Stimulated activated CD4-positive, alpha-beta T cell treated with anti-CD3 and anti-CD28 coated beads, Interleukin-2, amount 100 ng/mL, for 24 hours (primary cell): ENCODE measurements at regions not wholly inside any gene's neighbourhood (a gene's known extent, or its start where the extent isn't known, plus 50 kb on each side); places are given as distances from the start of the nearest gene placed in this dataset.
"Not testable (repeated sequence)": the region's sequence is repeated elsewhere in the genome, so short reads cannot be mapped to it uniquely, and the experiment has no call there.

Source experiments
- DNase-seq, 2 donors: peaks; one replicate each; pipeline ENCODE4 v3.0.0-alpha.2; 2020

DNA sequence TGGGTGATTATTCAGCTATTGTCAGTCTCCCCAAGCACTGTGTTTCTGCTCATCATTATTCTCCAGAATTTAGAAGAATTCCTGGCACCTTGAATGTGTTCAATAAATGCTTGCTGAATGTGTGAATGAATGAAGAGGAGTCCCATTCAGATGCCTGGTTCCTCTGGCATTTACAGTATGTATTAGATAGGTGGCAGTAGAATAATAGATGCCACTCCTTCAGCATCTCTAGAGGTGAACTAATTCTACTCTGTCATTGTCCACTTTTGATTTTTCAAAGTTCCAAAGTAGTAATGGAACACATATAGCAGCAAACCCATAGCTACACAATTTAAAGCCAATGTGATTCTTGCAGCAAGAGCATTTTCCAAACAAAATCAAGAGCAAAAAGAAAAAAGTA lies 118.9 kb upstream of the CEP162 start:
- DNase-seq, result no peak

DNA sequence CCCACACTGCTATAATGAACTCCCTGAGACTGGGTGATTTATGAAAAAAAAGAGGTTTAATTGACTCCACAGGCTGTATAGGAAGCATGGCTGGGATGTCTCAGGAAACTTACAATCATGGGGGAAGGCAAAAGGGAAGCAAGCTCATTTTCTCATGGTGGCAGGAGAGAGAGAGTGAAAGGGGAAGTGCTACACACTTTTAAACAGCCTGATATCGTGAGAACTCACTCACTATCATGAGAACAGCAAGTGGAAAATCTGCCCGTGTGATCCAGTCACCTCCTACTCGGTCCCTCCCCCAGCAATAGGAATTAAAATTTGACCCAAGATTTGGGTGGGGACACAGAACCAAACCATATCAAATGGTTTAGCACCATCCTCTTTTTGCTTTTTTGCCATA lies 116.6 kb upstream of the CEP162 start:
- no peak for DNase-seq

DNA sequence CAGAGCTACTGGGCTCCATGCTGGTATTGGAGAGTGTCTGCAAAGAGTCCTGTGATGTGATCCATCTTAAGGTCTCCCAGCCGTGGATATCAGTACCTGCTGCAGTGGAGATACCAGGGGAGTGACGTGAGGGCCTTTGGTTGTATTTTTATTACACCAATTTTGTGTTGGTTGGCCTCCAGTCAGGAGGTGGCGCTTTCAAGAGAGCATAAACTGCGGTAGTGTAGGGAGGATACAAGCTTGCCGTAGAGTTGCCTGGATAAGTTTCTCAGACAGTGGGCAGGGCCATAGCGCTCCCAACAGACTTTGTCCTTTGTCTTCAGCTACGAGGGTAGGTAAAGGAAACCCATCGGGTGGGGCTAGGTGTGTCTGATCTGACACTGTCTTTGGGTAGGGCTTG lies 113.0 kb upstream of the CEP162 start:
- DNase-seq, result no peak

DNA sequence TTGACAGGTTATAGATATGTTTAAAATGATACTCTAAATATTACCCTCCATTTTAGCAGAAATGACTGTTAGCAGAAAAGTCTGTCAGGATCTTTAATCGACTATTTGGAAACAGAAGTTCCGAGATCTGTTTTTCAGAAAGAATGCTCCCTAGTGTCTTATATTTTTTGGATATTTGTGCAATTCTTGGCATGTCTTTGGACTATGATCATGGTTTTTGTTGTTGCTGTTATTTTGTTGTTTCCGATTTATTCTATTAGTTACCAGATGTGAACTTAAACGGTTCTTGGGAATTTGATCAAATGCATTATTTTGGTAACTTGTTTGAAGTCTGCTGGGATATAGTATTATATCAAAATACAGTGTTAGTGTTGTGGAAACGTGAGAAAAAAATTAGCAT lies 106.4 kb upstream of the CEP162 start:
- DNase-seq, result no peak

DNA sequence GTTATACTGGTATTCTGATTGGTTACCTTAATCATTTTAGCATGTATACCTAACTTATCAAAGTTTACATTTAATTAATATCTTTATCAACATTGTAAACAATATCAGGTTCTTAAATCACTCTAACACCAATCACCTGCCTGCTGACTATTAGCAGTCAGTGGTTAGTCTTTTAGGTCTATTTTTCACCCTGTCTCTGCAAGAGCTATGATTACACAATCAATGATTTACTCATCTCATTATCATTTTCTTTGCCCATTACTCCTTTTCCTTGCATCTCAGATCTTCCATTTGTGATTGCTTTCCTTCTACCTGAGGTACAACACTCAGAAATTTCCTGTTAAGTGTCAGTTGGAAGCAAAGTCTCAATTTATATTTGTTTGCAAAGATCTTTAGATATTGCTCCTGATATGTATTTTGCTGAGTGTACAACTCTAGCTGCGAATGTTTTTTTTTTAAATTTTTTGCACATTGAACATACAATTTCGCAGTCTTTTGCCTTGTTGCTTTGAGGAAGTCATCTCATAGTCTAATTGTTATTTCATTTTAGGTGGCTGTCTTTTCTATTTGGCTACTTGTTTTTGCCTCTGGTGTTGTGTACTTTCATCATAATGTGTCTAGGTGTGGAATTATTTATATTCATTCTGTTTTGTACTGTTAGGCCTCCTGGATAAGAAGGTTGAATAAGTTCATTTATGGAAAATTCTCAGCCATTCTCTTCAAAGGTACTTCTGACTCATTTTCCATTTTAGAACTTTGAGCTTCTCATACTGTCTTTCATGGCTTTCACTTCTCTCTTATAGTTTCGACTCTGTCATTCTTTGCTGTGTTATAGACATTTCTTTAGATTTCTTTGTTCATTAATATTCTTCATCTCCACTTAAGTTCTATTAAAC lies 104.9 kb upstream of the CEP162 start:
- no peak for DNase-seq

DNA sequence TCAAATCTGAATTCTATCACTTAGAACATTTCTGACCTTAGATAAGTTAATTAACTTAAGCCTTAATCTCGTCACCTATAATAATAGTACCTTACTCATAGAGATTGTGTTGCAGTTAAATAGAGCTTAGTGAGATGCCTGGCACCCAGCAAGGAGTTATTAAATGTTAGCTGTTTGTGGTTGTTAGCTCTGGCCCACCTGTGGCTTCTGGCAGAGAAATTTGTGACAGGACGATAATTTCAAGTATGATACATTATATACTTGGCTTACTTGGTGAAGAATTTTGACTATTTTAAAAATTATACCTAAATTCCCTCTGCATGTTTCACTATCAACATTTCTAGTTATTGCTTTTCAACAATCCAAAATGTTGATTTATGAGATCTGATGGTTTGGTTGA lies 102.9 kb upstream of the CEP162 start:
- no peak for DNase-seq

DNA sequence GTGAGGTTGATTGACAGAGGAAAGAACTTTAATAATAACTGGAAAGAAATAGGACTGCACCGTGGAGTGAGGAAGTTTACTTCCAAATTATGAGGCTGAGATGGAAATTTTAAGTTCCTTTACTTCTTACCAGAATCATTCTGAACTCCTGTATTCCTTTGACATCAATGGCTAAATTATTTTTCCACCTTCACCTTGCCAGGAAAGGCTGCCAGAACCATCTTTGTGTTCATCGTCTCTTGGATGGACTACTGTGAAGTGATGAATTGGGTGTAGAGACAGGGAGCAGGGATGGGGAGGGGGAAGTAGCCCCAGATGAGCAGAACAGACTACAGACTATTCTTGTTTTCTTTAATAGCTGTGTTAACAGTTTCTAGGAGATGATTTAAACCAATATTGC lies 102.1 kb upstream of the CEP162 start:
- no peak for DNase-seq

DNA sequence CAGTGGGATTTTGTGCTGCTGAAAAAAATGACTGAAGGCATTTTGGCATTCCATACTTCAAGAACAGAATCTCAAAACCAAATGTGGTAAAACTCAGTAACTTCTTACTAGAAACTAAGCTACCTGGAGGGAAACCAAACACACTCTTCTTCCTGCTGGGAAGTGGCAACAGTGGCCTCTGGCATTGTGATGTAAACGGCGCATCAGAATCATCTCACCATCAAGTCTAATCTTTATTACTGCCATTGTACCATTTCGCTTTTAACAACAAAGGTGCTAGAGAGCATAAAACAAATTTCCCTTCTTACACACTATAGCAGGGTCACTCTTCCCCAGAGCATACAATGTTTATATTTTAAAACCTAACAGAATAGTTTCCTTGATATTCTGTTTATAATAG lies 101.6 kb upstream of the CEP162 start:
- no peak for DNase-seq

DNA sequence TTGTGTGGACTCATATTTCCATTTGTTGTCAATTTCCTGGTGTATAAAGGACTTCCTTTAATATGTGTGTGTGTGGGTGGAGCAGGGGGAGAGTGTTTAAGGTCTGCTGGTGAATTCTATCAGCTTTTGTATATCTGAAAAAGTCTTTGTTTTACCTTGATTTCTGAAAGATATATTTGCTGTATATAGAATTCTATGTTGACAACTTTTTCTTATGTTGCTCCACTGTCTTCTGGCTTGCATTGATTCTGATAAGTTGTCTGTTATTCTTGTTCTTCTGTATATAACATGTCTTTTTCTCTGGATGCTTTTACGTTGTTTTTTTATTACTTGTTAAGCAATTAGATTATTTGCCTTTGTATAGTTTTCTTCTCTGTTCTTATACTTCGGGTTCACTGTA lies 90.0 kb upstream of the CEP162 start:
- no peak for DNase-seq

DNA sequence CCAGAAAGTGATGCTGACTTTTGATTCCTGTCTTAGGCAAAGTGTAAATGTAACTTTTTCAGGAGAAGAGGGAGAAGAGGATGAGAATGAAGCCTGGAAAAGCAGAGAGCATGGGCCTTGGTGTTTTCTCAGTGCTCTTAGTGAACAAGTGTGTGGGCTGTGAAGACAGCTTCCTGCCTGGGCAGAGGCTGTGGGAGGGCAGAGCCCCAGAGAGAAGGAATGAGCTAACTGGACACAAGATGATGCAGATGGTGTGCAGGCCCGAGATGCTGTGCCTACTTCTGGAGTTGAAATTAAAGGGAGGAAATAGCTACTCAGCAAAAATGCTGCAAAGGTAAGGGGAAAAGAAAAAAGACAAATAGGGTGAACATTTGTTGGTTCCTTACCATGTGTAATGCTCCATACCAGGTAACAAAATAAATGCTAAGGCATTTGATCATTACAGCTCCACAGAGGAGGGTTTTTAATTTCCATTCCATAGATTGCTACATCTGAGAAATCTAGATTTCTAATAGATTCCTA lies 87.0 kb upstream of the CEP162 start:
- DNase-seq, result no peak

DNA sequence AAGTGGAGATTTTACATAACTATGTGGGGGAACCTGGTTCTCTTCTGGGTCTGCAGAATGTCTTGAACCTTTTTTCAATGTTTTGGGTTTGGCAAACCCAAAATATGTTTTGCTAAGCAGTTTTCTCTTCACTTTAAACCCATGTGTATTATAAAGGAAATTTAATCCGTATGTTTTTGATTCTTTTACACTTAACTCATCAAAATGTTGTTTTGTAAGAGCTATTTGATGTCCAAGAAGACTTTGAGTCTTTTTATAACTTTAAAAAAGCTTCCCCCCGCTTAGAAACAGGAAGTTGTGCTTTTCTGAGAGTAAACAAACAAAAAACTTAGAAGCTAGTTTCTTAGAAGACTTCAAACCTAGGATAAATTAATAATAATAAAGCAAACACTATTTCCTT lies 81.9 kb upstream of the CEP162 start:
- DNase-seq, result no peak

DNA sequence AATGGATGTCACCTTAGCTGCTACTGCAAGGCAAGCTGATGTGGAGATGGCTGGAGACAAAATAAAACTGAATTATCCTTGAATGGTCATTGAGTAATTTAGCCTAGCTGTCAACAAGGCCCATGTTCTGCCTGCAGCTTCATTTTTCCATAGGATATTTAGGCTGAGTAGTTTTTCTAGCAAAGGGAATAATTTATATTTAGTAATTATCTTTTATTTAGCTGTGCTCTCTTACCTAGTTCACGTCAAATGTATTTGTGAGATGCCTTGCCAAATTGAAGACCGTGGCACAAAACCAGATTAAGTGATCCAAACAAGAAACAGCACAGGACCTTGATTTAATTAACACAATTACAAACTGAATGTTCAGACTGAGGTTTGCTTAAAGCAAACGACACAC lies 77.4 kb upstream of the CEP162 start:
- DNase-seq, result no peak

DNA sequence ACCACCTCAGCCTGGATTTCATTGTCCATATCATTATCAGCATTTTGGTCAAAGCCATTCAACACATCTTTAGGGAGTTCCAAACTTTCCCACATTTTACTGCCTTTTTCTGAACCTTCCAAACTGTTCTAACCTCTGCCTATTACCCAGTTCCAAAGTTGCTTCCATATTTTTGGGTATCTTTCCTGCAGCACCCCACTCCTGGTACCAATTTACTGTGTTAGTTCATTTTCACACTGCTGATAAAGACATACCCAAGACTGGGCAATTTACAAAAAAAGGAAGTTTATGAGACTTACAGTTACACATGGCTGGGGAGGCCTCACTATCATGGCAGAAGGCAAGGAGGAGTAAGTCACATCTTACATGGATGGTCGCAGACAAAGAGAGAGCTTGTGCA lies 63.6 kb upstream of the CEP162 start:
- DNase-seq, result not testable (repeated sequence)

DNA sequence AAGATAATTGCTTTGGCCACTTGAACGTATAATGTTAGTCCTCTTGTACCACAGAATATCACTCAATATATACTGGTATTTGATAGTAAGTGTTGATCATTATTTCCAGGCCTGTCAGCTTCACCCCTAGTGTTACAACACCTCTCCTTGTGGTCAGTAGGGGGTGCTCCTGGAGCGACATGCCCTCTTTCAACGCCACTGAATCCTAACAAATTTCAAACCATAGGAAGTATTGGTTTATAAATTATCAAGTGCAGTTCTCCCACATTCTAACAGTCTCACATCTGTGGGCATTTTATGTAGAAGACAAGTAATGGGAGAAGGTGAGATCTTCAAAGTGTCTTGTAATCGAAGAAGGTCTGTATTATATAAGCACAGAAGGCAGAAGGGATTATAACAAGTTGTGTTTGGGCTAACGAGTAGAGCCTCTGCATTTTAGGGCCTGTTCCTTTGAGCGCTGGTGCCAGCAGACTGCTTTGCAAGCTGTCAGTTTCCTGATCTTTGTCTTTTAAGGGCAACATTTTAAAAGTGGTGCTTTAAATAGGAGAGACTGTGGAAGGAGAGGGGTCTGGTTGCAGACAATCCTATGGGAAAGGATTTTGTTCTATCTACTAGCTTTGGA lies 57.1 kb upstream of the CEP162 start:
- DNase-seq, result no peak

DNA sequence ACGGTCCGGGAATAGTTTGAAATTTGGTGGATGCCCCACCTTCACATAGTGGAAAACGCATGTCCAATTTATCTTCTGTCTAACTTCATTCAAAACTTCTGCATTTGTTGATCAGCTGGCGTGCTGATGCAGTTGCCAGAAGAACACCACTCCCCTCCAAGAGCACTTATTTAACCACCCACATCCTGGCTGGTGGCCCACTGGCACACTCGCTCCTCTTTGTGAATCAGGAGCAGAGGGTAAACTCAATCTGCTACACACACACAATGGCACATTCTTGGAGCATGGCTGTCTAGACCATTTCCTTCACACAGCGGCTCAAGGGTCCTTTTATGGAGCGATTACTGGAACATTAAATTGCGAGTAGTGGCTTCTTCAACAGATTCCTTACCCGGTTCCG lies 55.1 kb upstream of the CEP162 start:
- DNase-seq, result no peak

DNA sequence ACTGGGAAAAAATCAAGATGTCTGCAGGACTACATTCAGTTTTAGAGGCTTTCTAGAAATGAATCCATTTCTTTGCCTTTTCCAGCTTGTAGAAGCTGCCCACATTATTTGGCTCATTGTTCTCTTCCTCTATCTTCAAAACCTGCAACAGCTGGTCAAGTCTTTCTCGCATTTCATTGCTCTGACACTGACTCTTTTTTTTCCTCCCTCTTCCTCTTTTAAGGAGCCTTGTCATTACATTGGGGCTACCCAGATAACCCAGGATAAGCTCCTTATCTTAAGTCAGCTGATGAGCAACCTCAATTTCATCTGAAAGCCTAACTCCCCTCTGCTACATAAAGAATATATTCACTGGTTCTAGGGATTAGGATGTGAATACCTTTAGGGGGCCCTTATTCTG lies 53.2 kb upstream of the CEP162 start:
- no peak for DNase-seq

DNA sequence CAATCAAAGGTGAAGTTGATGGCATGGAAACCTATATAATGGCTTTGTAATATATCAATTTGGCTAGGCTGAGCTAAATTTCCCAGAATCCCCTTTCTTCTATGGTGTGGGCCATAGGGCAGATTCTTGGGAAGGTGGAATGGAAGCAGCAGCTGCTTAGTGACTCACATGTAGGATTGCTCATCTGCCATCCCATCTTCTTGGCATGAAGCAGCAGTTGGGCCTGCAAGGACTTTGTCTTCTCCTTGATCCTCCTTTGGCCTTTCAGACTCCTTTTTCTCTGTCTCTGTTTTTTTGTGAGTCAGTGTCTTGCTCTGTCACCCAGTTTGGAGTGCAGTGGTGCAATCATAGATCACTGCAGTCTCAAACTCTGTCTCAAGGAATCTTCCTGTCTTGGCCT lies 52.6 kb upstream of the CEP162 start:
- no peak for DNase-seq

DNA sequence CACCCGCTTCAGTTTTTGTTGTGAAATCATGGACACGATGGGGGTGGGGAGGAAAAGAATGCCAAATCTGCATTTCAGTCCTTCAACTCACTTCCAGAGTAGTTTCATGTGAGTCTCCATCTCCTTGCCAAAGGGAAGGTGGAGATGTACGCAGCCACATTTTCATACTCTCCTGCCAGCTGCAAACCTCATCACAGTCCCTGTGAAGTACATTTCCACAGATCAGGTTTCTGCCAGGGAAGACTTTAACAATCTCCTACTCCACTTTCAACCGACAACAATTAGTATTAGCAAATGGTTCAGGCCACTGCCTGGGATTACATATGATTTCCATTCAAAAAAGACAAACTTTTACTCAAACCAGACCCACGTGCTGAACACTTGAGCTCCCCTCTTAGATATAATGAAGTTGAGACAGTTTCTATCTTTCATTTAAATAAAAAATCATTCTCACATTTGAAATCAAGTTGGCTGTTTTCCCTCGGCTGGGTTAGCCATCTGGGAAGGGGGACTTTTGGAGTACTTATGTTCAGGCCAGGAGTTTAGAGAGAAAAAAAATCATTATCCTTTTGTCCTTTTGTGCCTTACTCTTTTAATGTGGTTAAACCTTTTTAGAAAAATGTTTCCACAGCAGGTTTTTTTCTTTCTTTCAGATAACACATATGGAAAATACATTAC lies 51.0 kb upstream of the CEP162 start:
- DNase-seq, result no peak
